Osteocyte (in vitro differentiated cells): ENCODE measurements at regions not wholly inside any gene's neighbourhood (a gene's known extent, or its start where the extent isn't known, plus 50 kb on each side); places are given as distances from the start of the nearest gene placed in this dataset.

Source experiments
- DNase-seq: peaks from one replicate; pipeline ENCODE4 v3.0.0; 2021; ENCODE audit warnings: mixed read lengths; ENCODE audit not compliant: unreplicated experiment; ENCODE audit errors: extremely low spot score
- H3K27ac Mint-ChIP-seq: one replicate; pipeline ENCODE4 v1.8.0; 2021; ENCODE audit warnings: mild to moderate bottlenecking, mixed read lengths; ENCODE audit not compliant: unreplicated experiment
- H3K27me3 Mint-ChIP-seq: one replicate; pipeline ENCODE4 v1.8.0; 2021; ENCODE audit warnings: mixed read lengths; ENCODE audit not compliant: unreplicated experiment
- H3K36me3 Mint-ChIP-seq: one replicate; pipeline ENCODE4 v1.8.0; 2021; ENCODE audit warnings: mixed read lengths; ENCODE audit not compliant: unreplicated experiment
- H3K4me1 Mint-ChIP-seq: one replicate; pipeline ENCODE4 v1.8.0; 2021; ENCODE audit warnings: mixed read lengths; ENCODE audit not compliant: unreplicated experiment
- H3K4me3 Mint-ChIP-seq: one replicate; pipeline ENCODE4 v1.8.0; 2021; ENCODE audit warnings: mild to moderate bottlenecking, moderate library complexity, mixed read lengths; ENCODE audit not compliant: unreplicated experiment
- H3K9me3 Mint-ChIP-seq: one replicate; pipeline ENCODE4 v1.8.0; 2021; ENCODE audit warnings: mixed read lengths; ENCODE audit not compliant: unreplicated experiment
- TF ChIP-seq, protein P1 (sequence below): fragments of 200-600 bp; sonication (generic); IDR thresholded peaks from 2 replicates; pipeline ENCODE4 v1.5.0; 2021; ENCODE audit warnings: antibody characterized with exemption, mild to moderate bottlenecking, moderate library complexity

DNA sequence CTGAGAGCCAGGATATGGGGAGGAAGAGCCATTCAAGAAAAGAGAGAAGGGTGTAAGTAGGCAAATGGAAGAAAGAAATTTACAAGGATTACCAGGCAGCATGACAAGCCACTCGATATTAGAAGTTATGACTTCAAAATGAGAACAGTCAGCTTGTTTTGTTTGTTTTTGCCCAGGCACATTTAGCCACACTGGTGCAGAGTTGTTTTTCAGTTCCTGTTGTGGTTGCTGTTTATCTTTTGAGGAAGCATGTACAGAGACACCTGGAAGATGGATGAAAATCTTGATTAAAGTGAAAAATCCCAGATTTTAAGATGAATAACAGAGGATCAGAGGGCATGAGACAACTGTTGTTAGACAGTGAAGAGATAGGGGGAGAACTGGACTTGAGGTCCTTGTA lies 199.1 kb downstream of the MTRR start:
- TF ChIP-seq, protein P1, sequence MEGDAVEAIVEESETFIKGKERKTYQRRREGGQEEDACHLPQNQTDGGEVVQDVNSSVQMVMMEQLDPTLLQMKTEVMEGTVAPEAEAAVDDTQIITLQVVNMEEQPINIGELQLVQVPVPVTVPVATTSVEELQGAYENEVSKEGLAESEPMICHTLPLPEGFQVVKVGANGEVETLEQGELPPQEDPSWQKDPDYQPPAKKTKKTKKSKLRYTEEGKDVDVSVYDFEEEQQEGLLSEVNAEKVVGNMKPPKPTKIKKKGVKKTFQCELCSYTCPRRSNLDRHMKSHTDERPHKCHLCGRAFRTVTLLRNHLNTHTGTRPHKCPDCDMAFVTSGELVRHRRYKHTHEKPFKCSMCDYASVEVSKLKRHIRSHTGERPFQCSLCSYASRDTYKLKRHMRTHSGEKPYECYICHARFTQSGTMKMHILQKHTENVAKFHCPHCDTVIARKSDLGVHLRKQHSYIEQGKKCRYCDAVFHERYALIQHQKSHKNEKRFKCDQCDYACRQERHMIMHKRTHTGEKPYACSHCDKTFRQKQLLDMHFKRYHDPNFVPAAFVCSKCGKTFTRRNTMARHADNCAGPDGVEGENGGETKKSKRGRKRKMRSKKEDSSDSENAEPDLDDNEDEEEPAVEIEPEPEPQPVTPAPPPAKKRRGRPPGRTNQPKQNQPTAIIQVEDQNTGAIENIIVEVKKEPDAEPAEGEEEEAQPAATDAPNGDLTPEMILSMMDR = no peak
- no peaks in the 10 kb centered on the region for H3K9me3 Mint-ChIP-seq
- no peak for DNase-seq
- no peaks in the 10 kb centered on the region for H3K4me1 Mint-ChIP-seq
- no peaks in the 10 kb centered on the region for H3K36me3 Mint-ChIP-seq
- H3K27ac Mint-ChIP-seq = no peak overlapping the region
- H3K4me3 Mint-ChIP-seq = no peak overlapping the region
- H3K27me3 Mint-ChIP-seq = peaks cover 3% of the 10 kb centered on the region

DNA sequence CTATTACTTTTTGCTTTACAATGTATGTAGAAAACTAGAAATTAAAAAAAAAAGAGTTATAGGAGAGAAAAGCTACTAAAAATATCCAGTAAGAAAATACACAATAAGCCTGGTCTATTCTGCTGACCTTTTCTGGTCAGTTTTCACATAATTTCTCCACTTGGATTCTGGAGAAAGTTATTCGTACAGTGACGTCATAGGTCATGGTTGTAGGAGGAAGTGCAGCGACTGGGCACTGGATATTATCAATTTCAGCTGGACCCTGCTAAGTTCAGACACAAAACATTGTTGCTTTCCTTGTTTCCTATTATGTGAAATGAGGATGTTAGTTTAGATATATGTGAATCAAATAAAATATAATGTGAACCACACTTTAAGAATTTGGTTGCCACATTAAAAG lies 201.2 kb downstream of the MTRR start:
- no peak overlapping the region for H3K27ac Mint-ChIP-seq
- H3K27me3 Mint-ChIP-seq = no peaks in the 10 kb centered on the region
- TF ChIP-seq, protein P1 = no peak
- no peak overlapping the region for H3K4me3 Mint-ChIP-seq
- H3K4me1 Mint-ChIP-seq = no peaks in the 10 kb centered on the region
- DNase-seq = no peak
- H3K36me3 Mint-ChIP-seq = no peaks in the 10 kb centered on the region
- H3K9me3 Mint-ChIP-seq = no peaks in the 10 kb centered on the region

DNA sequence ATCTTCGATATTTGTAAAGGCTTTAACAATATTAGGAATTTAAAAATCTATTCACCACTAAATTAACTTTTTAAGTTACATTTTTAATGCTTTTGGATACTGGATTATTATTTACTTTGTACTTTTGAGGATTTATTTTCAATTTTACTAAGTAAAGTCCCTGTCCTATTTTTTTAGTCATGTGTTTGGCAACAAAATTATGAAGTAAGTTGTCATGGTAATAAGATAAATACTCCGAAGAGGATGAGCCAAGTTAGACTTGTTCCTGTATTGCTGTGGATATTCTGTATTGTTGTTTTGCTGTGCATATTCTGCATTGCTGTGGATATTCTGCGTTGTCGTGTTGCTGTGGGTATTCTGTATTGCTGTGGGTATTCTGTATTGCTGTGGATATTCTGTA lies 210.1 kb downstream of the MTRR start:
- no peak for DNase-seq
- TF ChIP-seq, protein P1 = no peak
- H3K4me3 Mint-ChIP-seq = no peak overlapping the region
- no peaks in the 10 kb centered on the region for H3K36me3 Mint-ChIP-seq
- H3K9me3 Mint-ChIP-seq = peaks cover 5% of the 10 kb centered on the region
- no peaks in the 10 kb centered on the region for H3K4me1 Mint-ChIP-seq
- no peak overlapping the region for H3K27ac Mint-ChIP-seq
- H3K27me3 Mint-ChIP-seq = no peaks in the 10 kb centered on the region

DNA sequence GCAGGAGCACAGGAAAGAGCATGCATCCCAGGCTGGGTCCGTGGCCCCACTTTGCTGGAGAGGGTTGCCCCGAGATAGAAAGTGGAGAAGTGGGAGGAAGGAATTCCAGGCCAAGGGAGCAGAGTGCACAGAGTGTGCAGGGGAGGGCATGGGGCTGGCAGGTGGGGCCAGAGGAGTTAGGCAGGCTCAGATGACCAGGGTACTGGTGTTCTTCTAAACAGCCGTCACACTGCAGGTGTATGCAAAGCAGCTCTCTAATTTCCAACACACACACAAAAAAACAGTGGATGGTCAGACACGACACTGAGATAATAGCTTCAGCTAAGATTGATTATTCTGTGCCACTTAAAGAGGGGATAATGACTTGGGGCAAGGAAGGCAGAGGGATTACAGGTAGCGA lies 212.2 kb downstream of the MTRR start:
- Mint-ChIP-seq H3K4me1 (no peaks in the 10 kb centered on the region), H3K36me3 (no peaks in the 10 kb centered on the region), H3K27me3 (no peaks in the 10 kb centered on the region), H3K27ac (no peak overlapping the region), H3K9me3 (peaks cover 5% of the 10 kb centered on the region), H3K4me3 (no peak overlapping the region)
- TF ChIP-seq, protein P1 = no peak
- DNase-seq = no peak

DNA sequence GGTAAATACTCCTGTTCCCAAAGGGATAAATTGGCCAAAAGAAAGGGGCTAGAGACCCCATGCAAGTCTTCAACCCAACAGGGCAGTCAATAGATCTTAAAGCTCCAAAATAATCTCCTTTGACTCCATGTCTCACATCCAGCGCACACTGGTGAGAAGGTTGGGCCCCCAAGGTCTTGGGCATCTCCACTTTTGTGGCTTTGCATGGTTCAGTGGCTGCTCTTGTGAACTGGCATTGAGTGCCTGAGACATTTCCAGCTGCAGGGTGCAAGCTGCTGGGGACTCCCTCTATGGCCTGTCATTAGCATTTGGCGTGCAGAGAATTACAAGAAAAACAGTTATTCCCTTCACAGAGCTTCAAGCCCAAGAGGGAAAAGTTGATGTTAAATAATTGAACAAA lies 224.7 kb downstream of the MTRR start:
- H3K27ac Mint-ChIP-seq = no peak overlapping the region
- no peaks in the 10 kb centered on the region for H3K36me3 Mint-ChIP-seq
- H3K4me3 Mint-ChIP-seq = no peak overlapping the region
- DNase-seq = no peak
- H3K4me1 Mint-ChIP-seq = no peaks in the 10 kb centered on the region
- H3K27me3 Mint-ChIP-seq = no peaks in the 10 kb centered on the region
- TF ChIP-seq, protein P1 = no peak
- H3K9me3 Mint-ChIP-seq = peaks cover 16% of the 10 kb centered on the region
